GM18507 (cell line): ENCODE measurements at regions not wholly inside any gene's neighbourhood (a gene's known extent, or its start where the extent isn't known, plus 50 kb on each side); places are given as distances from the start of the nearest gene placed in this dataset.

ENCODE experiments used
- DNase-seq: peaks from one replicate; pipeline ENCODE4 v3.0.0; 2011; ENCODE audit warnings: low read depth; ENCODE audit not compliant: insufficient read length; ENCODE audit errors: extremely low spot score
- FAIRE-seq: peaks from 2 replicates; lab custom pipeline; 2011; peaks lifted over from hg19 to GRCh38; lab: Jason Lieb, UNC

GRCh38 chr7:125526958-125527357, 597.3 kb upstream of the POT1 start:
- DNase-seq (no peak), FAIRE-seq (no peak)

- no peak for DNase-seq
- no peak for FAIRE-seq
Measured at GRCh38 chr7:125526092-125526491, 596.5 kb upstream of the POT1 start.

GRCh38 chr7:125516194-125516593, 586.6 kb upstream of the POT1 start:
- no peak for FAIRE-seq
- DNase-seq: no peak

- DNase-seq: no peak
- no peak for FAIRE-seq
Measured at GRCh38 chr7:125512373-125512772, 582.7 kb upstream of the POT1 start.

GRCh38 chr7:125511310-125511709, 581.7 kb upstream of the POT1 start:
- FAIRE-seq: no peak
- no peak for DNase-seq

GRCh38 chr7:125506331-125506730, 576.7 kb upstream of the POT1 start:
- no peak for FAIRE-seq
- no peak for DNase-seq

- no peak for DNase-seq
- no peak for FAIRE-seq
Measured at GRCh38 chr7:125504848-125505247, 575.2 kb upstream of the POT1 start.

GRCh38 chr7:125495997-125496396, 566.4 kb upstream of the POT1 start:
- no peak for DNase-seq
- FAIRE-seq: no peak

GRCh38 chr7:125492521-125492920, 562.9 kb upstream of the POT1 start:
- no peak for FAIRE-seq
- DNase-seq: no peak

GRCh38 chr7:125491137-125491536, 561.5 kb upstream of the POT1 start:
- FAIRE-seq: no peak
- DNase-seq: no peak

GRCh38 chr7:125490167-125490566, 560.5 kb upstream of the POT1 start:
- no peak for FAIRE-seq
- no peak for DNase-seq

- no peak for DNase-seq
- no peak for FAIRE-seq
Measured at GRCh38 chr7:125485223-125485622, 555.6 kb upstream of the POT1 start.

GRCh38 chr7:125484755-125485154, 555.1 kb upstream of the POT1 start:
- FAIRE-seq: no peak
- no peak for DNase-seq

GRCh38 chr7:125481323-125481722, 551.7 kb upstream of the POT1 start:
- FAIRE-seq: no peak

GRCh38 chr7:125480762-125481161, 551.1 kb upstream of the POT1 start:
- no peak for FAIRE-seq
- DNase-seq: no peak

More at GRCh38 chr7:125481323-125481722, 551.7 kb upstream of the POT1 start:
- no peak for DNase-seq

- no peak for DNase-seq
- no peak for FAIRE-seq
Measured at GRCh38 chr7:125468855-125469174, 539.2 kb upstream of the POT1 start.

- DNase-seq (no peak), FAIRE-seq (no peak)
Measured at GRCh38 chr7:125467996-125468854, 538.6 kb upstream of the POT1 start.

GRCh38 chr7:125465527-125465926, 535.9 kb upstream of the POT1 start:
- FAIRE-seq (no peak), DNase-seq (no peak)

GRCh38 chr7:125462615-125463014, 533.0 kb upstream of the POT1 start:
- FAIRE-seq: no peak
- no peak for DNase-seq

- FAIRE-seq (no peak), DNase-seq (no peak)
Measured at GRCh38 chr7:125459038-125459437, 529.4 kb upstream of the POT1 start.

- no peak for DNase-seq
- FAIRE-seq: no peak
Measured at GRCh38 chr7:125450749-125451148, 521.1 kb upstream of the POT1 start.

GRCh38 chr7:125445836-125446235, 516.2 kb upstream of the POT1 start:
- DNase-seq: no peak
- FAIRE-seq: no peak
